ENCODE measurements at regions not wholly inside any gene's neighbourhood (a gene's known extent, or its start where the extent isn't known, plus 50 kb on each side); places are given as distances from the start of the nearest gene placed in this dataset.

DNA sequence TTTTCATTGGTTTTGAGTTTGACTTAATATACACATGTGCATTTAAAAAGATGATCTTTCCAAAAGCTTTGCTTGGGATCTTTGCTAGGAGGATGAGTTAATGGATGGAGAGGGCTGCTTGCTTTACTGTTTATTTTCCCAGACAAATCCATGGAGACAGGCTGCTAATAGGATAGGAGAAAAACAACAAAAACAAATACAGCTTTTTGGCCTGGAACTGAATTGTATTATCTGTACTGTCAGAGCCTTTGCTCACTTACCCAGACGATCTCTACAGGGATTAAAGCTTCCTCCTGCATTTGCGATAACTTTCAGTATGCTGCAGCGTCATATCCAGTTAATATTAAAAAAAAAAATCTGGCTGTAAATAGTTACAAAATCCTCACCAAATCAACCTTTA is 190.8 kb upstream of the NUDT6 start:
- TF ChIP-seq POLR2A (IDR thresholded peaks at IDR 0.05), result no peak
- TF ChIP-seq, protein P1, sequence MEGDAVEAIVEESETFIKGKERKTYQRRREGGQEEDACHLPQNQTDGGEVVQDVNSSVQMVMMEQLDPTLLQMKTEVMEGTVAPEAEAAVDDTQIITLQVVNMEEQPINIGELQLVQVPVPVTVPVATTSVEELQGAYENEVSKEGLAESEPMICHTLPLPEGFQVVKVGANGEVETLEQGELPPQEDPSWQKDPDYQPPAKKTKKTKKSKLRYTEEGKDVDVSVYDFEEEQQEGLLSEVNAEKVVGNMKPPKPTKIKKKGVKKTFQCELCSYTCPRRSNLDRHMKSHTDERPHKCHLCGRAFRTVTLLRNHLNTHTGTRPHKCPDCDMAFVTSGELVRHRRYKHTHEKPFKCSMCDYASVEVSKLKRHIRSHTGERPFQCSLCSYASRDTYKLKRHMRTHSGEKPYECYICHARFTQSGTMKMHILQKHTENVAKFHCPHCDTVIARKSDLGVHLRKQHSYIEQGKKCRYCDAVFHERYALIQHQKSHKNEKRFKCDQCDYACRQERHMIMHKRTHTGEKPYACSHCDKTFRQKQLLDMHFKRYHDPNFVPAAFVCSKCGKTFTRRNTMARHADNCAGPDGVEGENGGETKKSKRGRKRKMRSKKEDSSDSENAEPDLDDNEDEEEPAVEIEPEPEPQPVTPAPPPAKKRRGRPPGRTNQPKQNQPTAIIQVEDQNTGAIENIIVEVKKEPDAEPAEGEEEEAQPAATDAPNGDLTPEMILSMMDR (IDR thresholded peaks at IDR 0.05), result no peak

Measured in testis (tissue), 2 donors.